GM18508 (cell line): ENCODE measurements at regions not wholly inside any gene's neighbourhood (a gene's known extent, or its start where the extent isn't known, plus 50 kb on each side); places are given as distances from the start of the nearest gene placed in this dataset.

ENCODE experiments used
- ATAC-seq: cut with Tn5 transposase; IDR thresholded peaks from one replicate; pipeline ENCODE4 v1.9.1; 2021; ENCODE audit warnings: moderate number of reproducible peaks; ENCODE audit not compliant: insufficient read depth, unreplicated experiment

GRCh38 chr13:107035186-107035585, 467.2 kb upstream of the ARGLU1 start:
- no peak for ATAC-seq

GRCh38 chr13:107034236-107034872, 466.4 kb upstream of the ARGLU1 start:
- no peak for ATAC-seq

GRCh38 chr13:107031716-107032115, 463.8 kb upstream of the ARGLU1 start:
- no peak for ATAC-seq

DNA sequence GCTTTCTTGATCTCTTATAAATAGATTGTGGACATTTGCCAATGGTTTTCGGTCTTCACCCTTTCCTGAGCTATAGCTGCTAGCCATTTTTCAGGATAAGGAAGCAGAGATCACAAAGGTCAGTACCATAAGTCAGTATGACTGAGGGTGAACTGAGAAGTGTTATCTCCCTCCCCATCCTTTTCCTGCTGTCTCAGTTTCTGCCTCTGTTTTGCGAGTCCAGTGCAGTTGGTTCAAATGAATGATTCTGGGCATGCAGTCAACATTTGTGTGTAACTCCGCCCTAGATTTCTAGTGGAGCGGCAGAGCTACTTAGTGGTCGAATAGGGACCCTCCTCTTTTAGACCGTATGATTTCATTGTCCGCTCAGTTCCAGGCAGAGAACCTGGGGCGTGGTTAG, 460.8 kb upstream of the ARGLU1 start:
- no peak for ATAC-seq

GRCh38 chr13:107025991-107026390, 458.1 kb upstream of the ARGLU1 start:
- ATAC-seq = no peak

DNA sequence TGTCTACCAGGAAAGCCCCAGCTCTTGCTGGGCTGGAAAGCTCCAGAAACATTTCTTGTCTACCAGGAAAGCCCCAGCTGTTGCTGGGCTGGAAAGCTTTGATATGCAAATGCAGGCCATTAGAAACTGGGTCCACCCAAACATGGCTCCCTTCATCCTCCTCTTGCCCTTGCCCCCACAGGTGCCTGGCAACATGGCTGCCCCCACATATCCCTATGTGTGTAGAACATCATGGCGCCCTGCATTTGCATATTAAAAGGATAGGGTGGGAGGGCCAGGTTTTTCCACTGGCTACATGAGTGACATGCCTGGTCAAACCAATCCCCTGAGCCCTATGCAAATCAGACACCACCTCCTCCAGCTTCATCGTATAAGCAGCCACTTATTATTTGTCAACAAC, 455.4 kb upstream of the ARGLU1 start:
- ATAC-seq = no peak

GRCh38 chr13:107020393-107020792, 452.5 kb upstream of the ARGLU1 start:
- ATAC-seq = no peak

DNA sequence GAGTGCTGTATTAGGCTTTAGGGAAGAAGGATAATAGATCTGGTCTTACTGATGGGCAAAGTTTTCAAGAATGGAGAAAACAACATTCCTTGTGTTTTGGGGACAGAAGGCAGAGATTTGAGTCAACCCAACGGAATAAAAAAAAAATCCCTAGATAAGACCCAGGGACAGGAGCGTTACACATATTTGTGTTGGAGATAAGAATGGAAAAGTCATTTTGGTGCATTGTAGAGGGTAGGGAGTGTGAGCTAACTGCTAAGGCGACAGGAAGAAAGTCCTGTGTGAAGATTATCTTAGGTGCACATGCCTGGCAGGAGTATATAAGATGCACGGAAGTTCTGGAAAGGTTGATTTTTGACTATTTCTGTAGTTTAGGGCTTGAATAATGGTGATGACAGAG, 450.3 kb upstream of the ARGLU1 start:
- no peak for ATAC-seq

DNA sequence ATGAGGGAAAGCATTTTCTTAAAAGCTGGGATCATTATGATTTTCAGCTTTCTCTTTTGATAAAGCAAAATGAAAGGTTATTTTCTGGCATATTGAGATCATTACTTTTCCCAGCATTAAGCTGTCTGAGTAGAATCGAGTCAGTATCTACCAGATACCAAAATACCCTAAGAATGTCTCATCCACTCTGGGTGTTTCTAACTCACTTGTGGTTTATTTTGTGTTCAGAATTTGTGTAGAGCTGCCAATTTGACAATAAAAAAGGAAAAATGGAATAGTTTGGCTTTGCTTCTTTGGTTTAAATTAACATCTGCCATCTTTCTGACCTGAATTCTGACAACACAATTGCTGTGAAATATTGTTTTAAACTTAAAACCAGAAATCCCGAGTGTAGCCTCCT, 438.7 kb upstream of the ARGLU1 start:
- ATAC-seq = no peak

GRCh38 chr13:107005577-107005976, 437.6 kb upstream of the ARGLU1 start:
- ATAC-seq = no peak

GRCh38 chr13:107003911-107004310, 436.0 kb upstream of the ARGLU1 start:
- ATAC-seq = no peak

GRCh38 chr13:106998664-106999063, 430.7 kb upstream of the ARGLU1 start:
- no peak for ATAC-seq

DNA sequence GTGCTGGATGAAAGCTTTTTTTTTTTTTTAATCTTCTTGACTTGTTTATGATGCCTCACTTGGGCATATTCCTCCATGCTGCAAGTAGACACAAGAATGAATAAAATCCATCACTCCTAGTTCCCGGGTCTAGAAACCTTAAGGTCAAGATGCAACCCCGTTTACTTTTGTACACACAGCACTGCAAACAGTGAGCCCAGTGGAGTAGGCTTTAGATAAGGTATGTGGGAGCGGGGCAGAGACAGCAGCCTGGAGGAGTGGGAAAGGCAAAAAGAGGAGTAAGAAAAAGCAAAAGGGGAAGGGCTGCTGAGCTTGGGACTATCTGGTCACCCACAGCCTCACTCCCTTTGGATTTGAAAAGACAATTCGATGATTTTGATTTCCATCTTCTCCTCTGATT, 429.8 kb upstream of the ARGLU1 start:
- ATAC-seq = no peak

DNA sequence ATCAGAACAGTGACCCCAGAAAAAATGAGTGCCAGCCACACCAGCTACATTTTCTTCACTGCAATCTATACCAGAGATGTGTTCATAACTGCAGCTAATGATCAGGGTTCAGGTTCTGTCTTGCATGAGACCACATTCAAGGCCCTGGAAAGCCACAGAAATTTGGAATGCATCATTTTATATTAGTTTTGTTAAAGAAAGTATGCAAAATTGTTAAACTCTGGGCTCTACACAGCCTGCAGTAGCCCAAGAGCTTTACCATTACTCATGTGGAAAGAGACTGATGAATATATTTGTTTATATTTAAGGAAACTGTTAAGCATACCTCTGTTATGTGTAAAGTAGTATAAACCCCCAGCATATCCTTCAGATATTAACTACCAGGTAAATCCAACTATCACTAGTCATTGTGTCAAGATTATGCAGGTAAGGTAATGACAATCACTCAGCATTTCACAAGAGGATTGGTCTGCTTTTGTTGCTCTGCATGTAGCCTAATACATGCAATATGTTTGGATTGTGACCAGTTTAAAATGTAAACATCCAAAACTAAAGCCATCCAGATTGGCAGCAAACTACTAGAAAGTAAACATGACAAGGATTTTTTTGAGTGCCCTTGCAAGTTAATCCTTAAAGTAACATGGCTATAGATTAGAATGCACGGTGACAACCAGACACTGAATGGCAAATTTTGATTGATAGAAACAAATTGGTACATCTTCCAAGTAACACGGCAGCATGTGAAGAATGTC, 429.1 kb upstream of the ARGLU1 start:
- ATAC-seq = no peak

DNA sequence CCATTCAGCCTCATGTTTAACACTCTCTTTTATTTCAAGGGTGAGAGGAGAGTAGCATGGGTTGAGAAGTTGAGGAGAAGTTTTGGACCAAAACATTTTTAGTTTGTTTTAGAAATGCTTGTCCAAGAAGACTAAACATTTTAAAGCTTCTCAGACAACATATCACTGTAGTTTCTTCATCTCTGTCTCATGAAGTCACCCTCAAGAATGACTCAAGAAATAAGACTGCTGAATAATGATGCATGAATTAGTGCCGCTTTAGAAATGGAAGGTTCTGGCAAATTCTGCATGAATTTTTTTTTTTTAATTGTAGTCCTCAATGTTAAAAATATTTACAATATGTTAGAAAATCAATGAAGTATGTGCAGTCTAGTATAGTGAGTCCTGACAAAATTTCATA, 422.7 kb upstream of the ARGLU1 start:
- ATAC-seq = no peak

DNA sequence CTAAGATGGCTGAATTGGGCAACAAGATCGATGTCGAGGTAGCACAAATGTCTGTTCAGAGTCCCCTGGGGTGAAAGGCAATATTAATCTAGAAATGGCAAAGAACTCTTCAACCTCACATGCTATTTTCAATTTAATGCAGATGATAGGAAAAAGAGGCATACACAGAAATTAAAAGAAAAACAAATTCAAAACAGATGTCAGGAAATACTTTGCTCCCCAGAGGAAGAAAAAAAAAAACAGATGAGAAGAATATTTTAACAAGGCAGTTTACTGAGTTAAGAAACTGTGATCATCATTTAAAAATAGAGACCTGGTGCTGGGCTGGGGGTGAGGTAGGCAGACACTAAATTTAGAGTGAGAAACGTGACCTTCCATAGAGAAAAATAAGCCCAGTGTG, 421.9 kb upstream of the ARGLU1 start:
- ATAC-seq = no peak

- no peak for ATAC-seq
Observed at GRCh38 chr13:106987427-106987785, 419.5 kb upstream of the ARGLU1 start.

DNA sequence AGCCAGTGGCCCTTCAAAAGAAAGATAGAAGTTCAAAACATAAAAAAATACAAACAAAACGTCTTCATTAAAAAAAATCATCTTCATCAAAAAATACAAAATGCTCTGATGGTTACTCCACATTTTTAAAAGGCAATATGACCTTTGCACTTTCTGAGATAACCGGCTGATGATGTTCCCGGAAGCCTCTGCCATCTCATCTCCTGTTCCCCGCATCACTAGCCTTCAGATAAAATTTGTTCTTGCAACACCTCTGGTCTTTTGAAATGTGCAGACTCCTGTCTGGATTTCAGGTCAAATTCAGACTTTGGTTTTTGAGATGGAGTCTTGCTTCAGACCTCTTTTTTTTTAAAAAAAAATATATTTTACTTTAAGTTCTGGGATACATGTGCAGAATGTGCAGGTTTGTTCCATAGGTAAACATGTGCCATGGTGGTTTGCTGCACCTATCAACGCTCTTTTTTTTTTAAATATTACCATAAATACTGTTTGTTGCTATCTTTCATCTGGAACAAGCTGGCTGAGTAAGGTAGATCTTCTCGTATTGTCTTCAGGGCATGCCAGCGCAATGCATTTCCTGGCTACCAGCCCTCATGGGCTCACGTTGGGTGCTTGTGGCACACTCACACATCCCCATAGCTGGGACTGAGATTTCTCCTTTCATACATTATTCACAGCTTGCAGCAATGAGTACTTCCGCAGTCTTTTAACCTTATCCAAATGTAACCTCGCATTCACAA, 418.9 kb upstream of the ARGLU1 start:
- no peak for ATAC-seq

GRCh38 chr13:106986033-106986484, 418.1 kb upstream of the ARGLU1 start:
- no peak for ATAC-seq

- no peak for ATAC-seq
Observed at GRCh38 chr13:106985481-106985880, 417.5 kb upstream of the ARGLU1 start.

DNA sequence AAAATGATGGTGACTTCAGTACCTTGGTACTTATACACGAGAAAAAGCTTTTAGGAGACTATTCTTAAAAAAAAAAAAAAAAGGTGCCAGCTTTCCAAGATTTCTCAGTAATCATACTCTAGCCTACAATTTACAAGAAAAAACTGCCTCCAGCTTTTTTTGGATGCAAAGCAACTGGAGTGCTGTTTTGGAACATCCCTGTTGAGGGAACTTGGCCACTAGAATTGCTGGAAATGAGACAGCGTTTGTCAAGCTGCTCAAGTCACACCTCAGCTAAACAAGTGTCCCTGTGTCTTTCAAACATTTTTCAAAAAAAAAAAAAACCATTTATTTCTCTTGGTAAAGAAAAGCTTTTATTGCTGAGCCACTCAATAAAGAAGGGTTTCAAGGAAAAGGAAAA, 413.1 kb upstream of the ARGLU1 start:
- ATAC-seq = no peak
